ENCODE measurements at regions not wholly inside any gene's neighbourhood (a gene's known extent, or its start where the extent isn't known, plus 50 kb on each side); places are given as distances from the start of the nearest gene placed in this dataset.
"Not testable (repeated sequence)": the region's sequence is repeated elsewhere in the genome, so short reads cannot be mapped to it uniquely, and the experiment has no call there.

- TF ChIP-seq, protein P1, sequence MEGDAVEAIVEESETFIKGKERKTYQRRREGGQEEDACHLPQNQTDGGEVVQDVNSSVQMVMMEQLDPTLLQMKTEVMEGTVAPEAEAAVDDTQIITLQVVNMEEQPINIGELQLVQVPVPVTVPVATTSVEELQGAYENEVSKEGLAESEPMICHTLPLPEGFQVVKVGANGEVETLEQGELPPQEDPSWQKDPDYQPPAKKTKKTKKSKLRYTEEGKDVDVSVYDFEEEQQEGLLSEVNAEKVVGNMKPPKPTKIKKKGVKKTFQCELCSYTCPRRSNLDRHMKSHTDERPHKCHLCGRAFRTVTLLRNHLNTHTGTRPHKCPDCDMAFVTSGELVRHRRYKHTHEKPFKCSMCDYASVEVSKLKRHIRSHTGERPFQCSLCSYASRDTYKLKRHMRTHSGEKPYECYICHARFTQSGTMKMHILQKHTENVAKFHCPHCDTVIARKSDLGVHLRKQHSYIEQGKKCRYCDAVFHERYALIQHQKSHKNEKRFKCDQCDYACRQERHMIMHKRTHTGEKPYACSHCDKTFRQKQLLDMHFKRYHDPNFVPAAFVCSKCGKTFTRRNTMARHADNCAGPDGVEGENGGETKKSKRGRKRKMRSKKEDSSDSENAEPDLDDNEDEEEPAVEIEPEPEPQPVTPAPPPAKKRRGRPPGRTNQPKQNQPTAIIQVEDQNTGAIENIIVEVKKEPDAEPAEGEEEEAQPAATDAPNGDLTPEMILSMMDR (IDR thresholded peaks at IDR 0.05; ENCODE audit: low read depth, low read length, missing control alignments): no peak
Observed at GRCh38 chr4:149045731-149046130, 603.5 kb upstream of the NR3C2 start.

DNA sequence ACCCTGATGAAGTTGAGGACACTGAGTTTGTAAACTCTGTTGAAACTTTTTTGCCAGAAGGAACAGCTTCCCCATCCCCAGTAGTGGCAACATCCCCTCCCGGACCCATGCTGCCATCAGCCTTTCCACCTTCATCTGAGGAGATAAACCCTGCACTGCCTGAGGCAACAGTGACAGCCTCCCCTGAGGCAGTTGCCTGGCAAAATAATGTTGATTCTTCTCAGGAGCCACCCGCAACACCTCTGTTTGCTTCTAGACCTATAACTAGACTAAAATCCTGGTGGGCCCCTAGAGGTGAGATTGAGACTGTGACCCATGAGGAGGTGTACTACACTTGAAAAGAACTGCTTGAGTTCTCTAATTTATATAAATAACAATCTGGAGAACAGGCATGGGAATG, 597.6 kb upstream of the NR3C2 start:
- DNase-seq (ENCODE audit: extremely low read depth, low read depth); H3K4me3 ChIP-seq (replicated peaks; ENCODE audit: low read depth, low read length): not testable (repeated sequence)

More at GRCh38 chr4:149045731-149046130, 603.5 kb upstream of the NR3C2 start:
- H3K4me3 ChIP-seq (replicated peaks; ENCODE audit: low read depth, low read length): no peak overlapping the region
- no peak for DNase-seq (ENCODE audit: extremely low read depth, low read depth)

DNA sequence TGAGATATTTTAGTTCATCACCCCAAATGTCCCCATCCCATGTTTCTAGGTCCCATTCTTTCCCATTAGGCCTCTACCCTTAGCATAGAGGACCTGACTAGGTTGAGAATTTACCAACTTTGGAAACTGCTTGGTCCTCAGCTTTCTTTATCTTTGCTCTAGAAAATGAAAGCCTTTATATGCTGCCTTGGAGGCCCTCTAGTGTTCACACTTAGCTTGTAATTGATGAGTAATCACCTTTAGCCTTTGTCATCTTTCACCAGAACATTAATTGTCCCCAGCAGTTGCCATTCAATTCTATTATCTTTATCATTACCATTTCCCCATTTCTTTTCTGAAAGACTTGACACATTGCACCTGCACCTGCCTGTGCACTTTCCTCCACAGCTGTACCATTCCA, 589.2 kb upstream of the NR3C2 start:
- TF ChIP-seq, protein P1 (IDR thresholded peaks at IDR 0.05; ENCODE audit: low read depth, low read length, missing control alignments): peak; percentile 15
- DNase-seq (ENCODE audit: extremely low read depth, low read depth): no peak
- H3K4me3 ChIP-seq (replicated peaks; ENCODE audit: low read depth, low read length): no peak overlapping the region

DNA sequence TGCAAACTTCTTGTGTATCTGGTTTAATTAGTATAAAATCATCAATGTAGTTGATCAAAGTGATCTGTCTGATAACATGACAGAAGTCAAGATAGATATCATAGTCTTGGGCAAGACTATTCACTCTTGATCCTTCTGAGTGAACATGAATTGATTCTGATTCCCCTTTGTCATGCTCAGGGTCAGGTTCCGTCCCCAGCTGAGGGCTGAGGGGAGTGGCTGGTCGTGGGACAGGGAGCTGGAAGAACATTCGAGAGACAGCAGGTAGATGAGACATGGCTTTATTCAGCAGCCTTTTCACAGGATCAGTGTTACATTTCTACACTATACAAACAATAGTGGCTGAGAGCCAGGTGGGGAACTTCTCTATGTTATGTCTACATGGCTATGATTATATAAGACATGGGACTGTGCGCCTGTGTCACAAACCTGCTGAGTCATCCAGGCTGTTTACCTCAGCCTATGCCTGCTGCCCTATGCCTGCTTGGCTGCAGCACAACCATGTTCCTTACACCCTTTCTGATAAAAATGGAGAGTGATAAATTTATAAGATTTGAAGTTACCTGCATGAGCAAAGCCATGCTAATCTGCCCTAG, 586.9 kb upstream of the NR3C2 start:
- no peak for DNase-seq (ENCODE audit: extremely low read depth, low read depth)

GRCh38 chr4:149026696-149027095, 584.5 kb upstream of the NR3C2 start:
- TF ChIP-seq, protein P1 (IDR thresholded peaks at IDR 0.05; ENCODE audit: low read depth, low read length, missing control alignments): no peak
- H3K4me3 ChIP-seq (replicated peaks; ENCODE audit: low read depth, low read length): no peak overlapping the region
- no peak for DNase-seq (ENCODE audit: extremely low read depth, low read depth)

More for the DNA sequence above, 586.9 kb upstream of the NR3C2 start:
- H3K4me3 ChIP-seq (replicated peaks; ENCODE audit: low read depth, low read length): no peak overlapping the region
- TF ChIP-seq, protein P1 (IDR thresholded peaks at IDR 0.05; ENCODE audit: low read depth, low read length, missing control alignments): no peak

- TF ChIP-seq, protein P1 (IDR thresholded peaks at IDR 0.05; ENCODE audit: low read depth, low read length, missing control alignments): no peak
- DNase-seq (ENCODE audit: extremely low read depth, low read depth): no peak
- H3K4me3 ChIP-seq (replicated peaks; ENCODE audit: low read depth, low read length): no peak overlapping the region
Observed at GRCh38 chr4:149017002-149017734, 575.0 kb upstream of the NR3C2 start.

DNA sequence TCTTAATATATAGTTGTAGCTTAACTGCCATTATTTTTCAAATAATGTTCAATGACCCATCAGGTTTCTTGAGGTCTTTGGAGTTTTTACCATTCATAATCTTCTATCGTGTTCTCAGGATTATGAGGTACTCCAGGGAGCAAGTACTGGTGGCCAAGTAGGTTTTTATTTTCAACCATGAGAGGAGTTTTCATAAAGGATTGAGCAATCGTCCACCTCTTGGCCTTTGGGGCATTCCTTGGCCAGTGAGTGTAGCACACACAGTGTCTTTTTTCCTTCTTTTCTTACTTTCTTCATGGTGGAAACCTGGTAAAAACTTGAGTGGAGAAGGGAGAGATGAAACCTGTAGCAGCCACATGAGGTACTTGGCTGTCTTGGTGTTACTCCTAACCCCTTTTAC, 567.0 kb upstream of the NR3C2 start:
- TF ChIP-seq, protein P1 (IDR thresholded peaks at IDR 0.05; ENCODE audit: low read depth, low read length, missing control alignments): no peak
- no peak for DNase-seq (ENCODE audit: extremely low read depth, low read depth)
- H3K4me3 ChIP-seq (replicated peaks; ENCODE audit: low read depth, low read length): no peak overlapping the region

Data from HFF-Myc (cell line).